ENCODE measurements at regions not wholly inside any gene's neighbourhood (a gene's known extent, or its start where the extent isn't known, plus 50 kb on each side); places are given as distances from the start of the nearest gene placed in this dataset.

DNA sequence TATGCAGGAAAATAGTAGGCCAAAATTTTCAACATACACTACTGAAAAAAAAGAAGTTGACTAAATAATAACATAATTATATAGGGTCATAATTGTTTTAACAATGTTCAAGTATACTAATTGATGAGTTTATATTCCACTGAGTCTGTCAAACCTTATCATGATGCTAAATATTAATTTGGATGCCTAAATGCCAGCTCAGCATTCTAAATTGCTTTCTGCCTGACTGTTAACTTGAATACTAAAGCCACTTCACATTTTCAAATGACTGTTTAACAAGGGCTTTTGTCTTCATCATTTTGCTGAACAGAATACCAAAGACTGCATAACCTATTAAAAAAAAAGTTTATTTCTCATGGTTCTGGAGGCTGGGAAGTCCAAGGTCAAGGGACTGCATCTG, 232.8 kb downstream of the DOK5 start:
- TF ChIP-seq, protein P1, sequence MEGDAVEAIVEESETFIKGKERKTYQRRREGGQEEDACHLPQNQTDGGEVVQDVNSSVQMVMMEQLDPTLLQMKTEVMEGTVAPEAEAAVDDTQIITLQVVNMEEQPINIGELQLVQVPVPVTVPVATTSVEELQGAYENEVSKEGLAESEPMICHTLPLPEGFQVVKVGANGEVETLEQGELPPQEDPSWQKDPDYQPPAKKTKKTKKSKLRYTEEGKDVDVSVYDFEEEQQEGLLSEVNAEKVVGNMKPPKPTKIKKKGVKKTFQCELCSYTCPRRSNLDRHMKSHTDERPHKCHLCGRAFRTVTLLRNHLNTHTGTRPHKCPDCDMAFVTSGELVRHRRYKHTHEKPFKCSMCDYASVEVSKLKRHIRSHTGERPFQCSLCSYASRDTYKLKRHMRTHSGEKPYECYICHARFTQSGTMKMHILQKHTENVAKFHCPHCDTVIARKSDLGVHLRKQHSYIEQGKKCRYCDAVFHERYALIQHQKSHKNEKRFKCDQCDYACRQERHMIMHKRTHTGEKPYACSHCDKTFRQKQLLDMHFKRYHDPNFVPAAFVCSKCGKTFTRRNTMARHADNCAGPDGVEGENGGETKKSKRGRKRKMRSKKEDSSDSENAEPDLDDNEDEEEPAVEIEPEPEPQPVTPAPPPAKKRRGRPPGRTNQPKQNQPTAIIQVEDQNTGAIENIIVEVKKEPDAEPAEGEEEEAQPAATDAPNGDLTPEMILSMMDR (IDR thresholded peaks at IDR 0.05): no peak
- no peak for TF ChIP-seq POLR2AphosphoS5 (IDR thresholded peaks at IDR 0.05)
- TF ChIP-seq EP300 (IDR thresholded peaks at IDR 0.05): no peak
- TF ChIP-seq POLR2A (IDR thresholded peaks at IDR 0.05): no peak
